HepG2 (cell line): ENCODE measurements at regions not wholly inside any gene's neighbourhood (a gene's known extent, or its start where the extent isn't known, plus 50 kb on each side); places are given as distances from the start of the nearest gene placed in this dataset.

Experiments
- ATAC-seq: fragments of 200-7000 bp; cut with Tn5 transposase; 3 replicates; pipeline ENCODE4 v1.9.1; 2020; ENCODE audit warnings: mild to moderate bottlenecking, moderate library complexity
- BruUV-seq: library from RNA; stranded (reverse); fragments of 400-500 nt; replicated peaks from 2 replicates; lab custom pipeline; 2021; lab: Mats Ljungman, UMichigan
- CTCF ChIA-PET: fragments of 300-600 bp; formaldehyde crosslinking; extraction: SDS; loops from one replicate; lab custom pipeline; 2021; ENCODE audit warnings: low total read pairs, inconsistent platforms, low intra/inter-chr PET ratio; lab: Yijun Ruan, JAX
- POLR2A ChIA-PET: fragments of 350-600 bp; sonication (Branson Sonifier 250); formaldehyde crosslinking; loops from one replicate; lab custom pipeline; 2020; ENCODE audit warnings: antibody characterized with exemption, inconsistent platforms; lab: Yijun Ruan, JAX
- DNase-seq: peaks from one replicate; pipeline ENCODE4 v3.0.0-alpha.2; 2015; ENCODE audit warnings: low spot score
- FAIRE-seq: peaks from 3 replicates; lab custom pipeline; 2011; peaks lifted over from hg19 to GRCh38; lab: Jason Lieb, UNC
- H2AFZ ChIP-seq: one replicate; pipeline ENCODE4 v1.6.1; 2011; ENCODE audit warnings: low read length, inconsistent platforms
- H3K27ac ChIP-seq: fragments of 300-600 bp; 3 replicates; pipeline ENCODE4 v1.8.0; 2011; ENCODE audit warnings: mixed run types, mild to moderate bottlenecking, mixed read lengths, low read length, inconsistent platforms; ENCODE audit not compliant: insufficient read depth; ENCODE audit errors: extremely low read length
- H3K27me3 ChIP-seq, 2 experiments: fragments of 200-600 bp in 1 of 2; 2 replicates in 1 of 2; 3 replicates in 1 of 2; pipeline versions ENCODE4 v1.6.0 to v1.8.0; 2011; ENCODE audit warnings: low read length in 2 of 2, mild to moderate bottlenecking in 2 of 2, moderate library complexity in 2 of 2, inconsistent platforms in 1 of 2; ENCODE audit not compliant: insufficient read depth in 2 of 2, control insufficient read depth in 1 of 2
- H3K36me3 ChIP-seq, 2 experiments: fragments of 200-600 bp in 1 of 2; replicated peaks in 1 of 2; 2 replicates in 1 of 2; 3 replicates in 1 of 2; pipeline versions ENCODE4 v1.5.1 to v1.8.0; 2011; ENCODE audit warnings: low read length in 2 of 2, inconsistent platforms in 1 of 2; ENCODE audit not compliant: insufficient read depth in 2 of 2, control insufficient read depth in 1 of 2
- H3K4me1 ChIP-seq: 2 replicates; pipeline ENCODE4 v1.5.1; 2012; ENCODE audit warnings: low read length, inconsistent platforms; ENCODE audit not compliant: insufficient read depth
- H3K4me2 ChIP-seq: 2 replicates; pipeline ENCODE4 v1.6.0; 2011; ENCODE audit warnings: low read depth, low read length, inconsistent platforms
- H3K4me3 ChIP-seq, 3 experiments: fragments of 200-600 bp in 1 of 3; sonication (generic), shearing (Covaris generic) in 1 of 3; replicated peaks in 1 of 3; 2 replicates each; pipeline ENCODE4 v1.5.1; 2011 to 2016; ENCODE audit warnings: low read length in 3 of 3, inconsistent platforms in 2 of 3, low read depth in 2 of 3, mild to moderate bottlenecking in 2 of 3, control low read depth in 1 of 3, mixed read lengths in 1 of 3; ENCODE audit not compliant: insufficient read depth in 1 of 3
- H3K79me2 ChIP-seq: one replicate; pipeline ENCODE4 v1.6.1; 2011; ENCODE audit warnings: low read length, inconsistent platforms; ENCODE audit not compliant: insufficient read depth
- H3K9ac ChIP-seq: 2 replicates; pipeline ENCODE4 v1.6.0; 2011; ENCODE audit warnings: mild to moderate bottlenecking, low read depth, low read length, inconsistent platforms; ENCODE audit not compliant: insufficient read depth
- H3K9me3 ChIP-seq: 2 replicates; pipeline ENCODE4 v1.5.1; 2012; ENCODE audit warnings: mild to moderate bottlenecking, low read length
- H4K20me1 ChIP-seq: 2 replicates; pipeline ENCODE4 v1.6.0; 2011; ENCODE audit warnings: inconsistent platforms, mild to moderate bottlenecking, low read length, moderate library complexity; ENCODE audit not compliant: insufficient read depth
- FOSL1 ChIP-seq: sonication (generic); formaldehyde crosslinking; IDR thresholded peaks from 2 replicates; pipeline ENCODE4 v1.9.0; 2021; ENCODE audit warnings: missing genetic modification reagents, borderline replicate concordance
- SOX13 ChIP-seq, 3 experiments: fragments of 450-650 bp in 1 of 3; sonication (generic) in 1 of 3; formaldehyde crosslinking in 1 of 3; IDR thresholded peaks in 2 of 3; conservative IDR thresholded peaks in 1 of 3; 2 replicates each; pipeline versions ENCODE4 v1.5.0 to v1.6.1; 2016 to 2020; ENCODE audit warnings: antibody characterized with exemption in 1 of 3, mild to moderate bottlenecking in 1 of 3, missing compliant biosample characterization in 1 of 3, missing genetic modification reagents in 1 of 3, moderate library complexity in 1 of 3
- ZNF180 ChIP-seq: sonication (generic); formaldehyde crosslinking; IDR thresholded peaks from 2 replicates; pipeline ENCODE4 v1.4.0; 2020; ENCODE audit warnings: low read depth, missing genetic modification reagents, borderline replicate concordance
- ZNF24 ChIP-seq: fragments of 450-650 bp; IDR thresholded peaks from 2 replicates; pipeline ENCODE4 v1.6.1; 2017; ENCODE audit warnings: antibody characterized with exemption, mild to moderate bottlenecking
- ZNF264 ChIP-seq: sonication (generic); formaldehyde crosslinking; IDR thresholded peaks from 2 replicates; pipeline ENCODE4 v1.4.0; 2020; ENCODE audit warnings: missing genetic modification reagents
- WGBS: methylation state at CpG from one replicate; pipeline ENCODE4 v1.1.6; 2017; ENCODE audit warnings: low lambda C conversion rate; 5-methylcytosine and 5-hydroxymethylcytosine counted together
- in situ Hi-C: cut with HindIII; loops from 2 replicates; pipeline ENCODE4 v1.10.0; 2017; ENCODE audit warnings: low pct_unique_long_range_greater_than_20kb; ENCODE audit not compliant: extremely low pct_ligation_motif_present
- intact Hi-C: fragments of 100-400 bp; cut with micrococcal nuclease; formaldehyde crosslinking; loops from one replicate; pipeline ENCODE4 v1.10.0; 2022; ENCODE audit not compliant: unreplicated experiment
- TF ChIP-seq, protein P1 (sequence below): sonication (generic); formaldehyde crosslinking; IDR thresholded peaks from 2 replicates; pipeline ENCODE4 v1.8.1; 2023; ENCODE audit warnings: mild to moderate bottlenecking, moderate library complexity, missing genetic modification reagents
- TF ChIP-seq, protein P2 (sequence below): sonication (generic); formaldehyde crosslinking; IDR thresholded peaks from 2 replicates; pipeline ENCODE4 v1.5.0; 2020; ENCODE audit warnings: missing genetic modification reagents

DNA sequence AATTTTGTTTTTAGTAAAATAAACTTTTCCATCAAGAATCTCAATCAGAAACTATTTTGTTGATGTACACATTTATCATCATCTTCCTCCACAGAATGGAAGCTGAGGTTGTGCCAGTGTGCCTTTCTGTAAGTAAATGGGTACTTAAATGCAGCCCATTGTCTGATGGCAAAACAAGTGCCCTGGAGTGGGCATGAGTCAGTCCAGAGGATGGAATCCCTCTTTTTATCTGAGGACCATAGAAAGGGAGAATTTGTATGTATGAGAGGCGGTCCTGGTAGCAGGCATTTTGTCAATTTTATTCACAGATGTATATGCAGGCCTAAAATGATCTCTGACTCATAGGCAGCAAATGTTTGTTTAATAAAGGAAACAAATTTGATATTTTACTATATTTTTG is 102.1 kb upstream of the MAGI2 start (continued):
- TF ChIP-seq, protein P1, sequence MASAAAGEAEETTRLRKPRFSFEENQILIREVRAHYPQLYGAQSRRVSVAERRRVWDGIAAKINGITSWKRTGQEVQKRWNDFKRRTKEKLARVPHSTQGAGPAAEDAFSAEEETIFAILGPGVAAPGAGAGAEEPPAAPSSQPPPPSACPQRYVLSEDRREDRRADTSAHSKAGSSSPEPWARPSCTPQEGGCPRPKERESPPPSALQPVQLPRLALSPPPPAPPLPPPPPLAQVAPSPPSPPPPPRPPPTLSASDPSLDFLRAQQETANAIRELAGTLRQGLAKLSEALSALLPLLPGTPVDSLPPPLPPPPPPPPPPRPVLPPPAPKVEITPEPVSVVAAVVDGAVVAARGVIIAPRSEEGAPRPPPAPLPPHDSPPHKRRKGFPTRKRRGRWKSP (CRISPR knock-in tag): no peak
- TF ChIP-seq, protein P2, sequence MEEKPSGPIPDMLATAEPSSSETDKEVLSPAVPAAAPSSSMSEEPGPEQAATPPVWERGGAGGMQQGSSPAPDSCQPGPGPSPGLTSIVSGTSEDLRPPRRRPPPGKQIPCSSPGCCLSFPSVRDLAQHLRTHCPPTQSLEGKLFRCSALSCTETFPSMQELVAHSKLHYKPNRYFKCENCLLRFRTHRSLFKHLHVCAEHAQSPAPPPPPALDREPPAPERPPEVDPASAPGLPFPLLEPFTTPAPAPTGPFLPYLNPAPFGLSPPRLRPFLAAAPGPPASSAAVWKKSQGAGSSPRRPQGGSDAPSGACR (CRISPR knock-in tag): no peak
- TF ChIP-seq SOX13 (IDR thresholded peaks at IDR 0.05) (no peak), SOX13 (CRISPR knock-in tag; conservative IDR thresholded peaks at IDR 0.05 in 1 of 2, IDR thresholded peaks at IDR 0.05 in 1 of 2) (no peak), ZNF24 (no peak), FOSL1 (CRISPR knock-in tag) (no peak)

DNA sequence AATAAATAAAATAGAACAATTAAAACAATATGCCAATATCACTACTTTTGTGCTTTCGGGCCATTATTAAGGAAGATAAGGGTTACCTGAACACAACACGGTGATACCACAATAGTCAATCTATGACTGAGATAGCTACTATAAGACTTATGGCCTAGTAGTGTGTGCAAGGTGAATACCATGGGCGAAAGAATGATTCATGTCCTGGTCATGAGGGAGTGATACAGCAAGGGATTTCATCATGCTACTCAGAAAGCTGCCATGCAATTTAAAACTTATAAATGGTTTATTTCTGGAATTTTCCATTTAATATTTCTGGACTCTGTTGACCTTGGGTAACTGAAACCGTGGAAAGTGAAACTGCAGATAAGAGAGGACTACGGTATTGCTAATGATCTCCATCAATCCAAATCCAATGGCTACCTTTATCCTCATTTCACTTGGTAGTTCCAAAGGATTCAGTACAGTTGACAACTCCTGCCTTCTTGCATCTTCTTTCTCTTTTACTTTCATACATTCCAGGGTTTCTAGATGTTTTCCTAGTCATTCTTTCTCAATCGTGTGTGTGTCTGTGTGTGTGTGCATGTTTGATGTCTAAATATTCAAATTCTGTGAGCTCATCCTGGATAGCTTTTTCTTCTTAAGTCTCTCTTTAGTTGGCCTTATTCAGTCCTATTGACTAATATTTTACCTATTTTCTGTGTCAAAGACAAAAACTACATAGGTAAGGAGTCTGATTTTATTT is 100.5 kb upstream of the MAGI2 start:
- H3K79me2 ChIP-seq: no peaks in the 10 kb centered on the region
- TF ChIP-seq ZNF180 (CRISPR knock-in tag): no peak
- no peak for TF ChIP-seq ZNF264 (CRISPR knock-in tag)
- CTCF ChIA-PET: no interaction called here
- ATAC-seq: no peak
- no peaks in the 10 kb centered on the region for H3K36me3 ChIP-seq
- FAIRE-seq: no peak
- no peak overlapping the region for H3K9ac ChIP-seq
- POLR2A ChIA-PET: no interaction called here
- H3K4me3 ChIP-seq: no peak overlapping the region
- no peaks in the 10 kb centered on the region; a peak in 1 of 5 replicates for H3K27me3 ChIP-seq
- H4K20me1 ChIP-seq: no peaks in the 10 kb centered on the region
- H3K27ac ChIP-seq: no peak overlapping the region
- H3K9me3 ChIP-seq: no peaks in the 10 kb centered on the region
- intact Hi-C loops (no loop called here), in situ Hi-C loops (no loop called here)
- WGBS: 22% methylated on average over 6 of the region's 6 CpGs
- no peaks in the 10 kb centered on the region for H3K4me1 ChIP-seq
- BruUV-seq: no TSS peak
- peak overlapping the region; percentile 35; the same call in 1 of the 2 replicates for H3K4me2 ChIP-seq
- no peak for DNase-seq
- H2AFZ ChIP-seq: peak overlapping the region; percentile 76
